ENCODE measurements at regions not wholly inside any gene's neighbourhood (a gene's known extent, or its start where the extent isn't known, plus 50 kb on each side); places are given as distances from the start of the nearest gene placed in this dataset.

- Histone ChIP-seq H2AFZ (no peak overlapping the region), H4K20me1 (ENCODE audit: insufficient read depth, poor library complexity, severe bottlenecking) (no peaks in the 10 kb centered on the region), H3K9me3 (ENCODE audit: low read depth) (no peaks in the 10 kb centered on the region), H3K27ac (no peak overlapping the region), H3K9me2 (replicated peaks; ENCODE audit: insufficient read depth) (no peaks in the 10 kb centered on the region), H3K27me3 (no peaks in the 10 kb centered on the region), H3K4me3 (no peak overlapping the region), H3K36me3 (replicated peaks; ENCODE audit: insufficient read depth, low read depth) (no peaks in the 10 kb centered on the region), H3K79me2 (no peaks in the 10 kb centered on the region), H3K4me2 (no peak overlapping the region), H3K4me1 (ENCODE audit: insufficient read depth) (peaks cover 4% of the 10 kb centered on the region)
- TF ChIP-seq, protein P1, sequence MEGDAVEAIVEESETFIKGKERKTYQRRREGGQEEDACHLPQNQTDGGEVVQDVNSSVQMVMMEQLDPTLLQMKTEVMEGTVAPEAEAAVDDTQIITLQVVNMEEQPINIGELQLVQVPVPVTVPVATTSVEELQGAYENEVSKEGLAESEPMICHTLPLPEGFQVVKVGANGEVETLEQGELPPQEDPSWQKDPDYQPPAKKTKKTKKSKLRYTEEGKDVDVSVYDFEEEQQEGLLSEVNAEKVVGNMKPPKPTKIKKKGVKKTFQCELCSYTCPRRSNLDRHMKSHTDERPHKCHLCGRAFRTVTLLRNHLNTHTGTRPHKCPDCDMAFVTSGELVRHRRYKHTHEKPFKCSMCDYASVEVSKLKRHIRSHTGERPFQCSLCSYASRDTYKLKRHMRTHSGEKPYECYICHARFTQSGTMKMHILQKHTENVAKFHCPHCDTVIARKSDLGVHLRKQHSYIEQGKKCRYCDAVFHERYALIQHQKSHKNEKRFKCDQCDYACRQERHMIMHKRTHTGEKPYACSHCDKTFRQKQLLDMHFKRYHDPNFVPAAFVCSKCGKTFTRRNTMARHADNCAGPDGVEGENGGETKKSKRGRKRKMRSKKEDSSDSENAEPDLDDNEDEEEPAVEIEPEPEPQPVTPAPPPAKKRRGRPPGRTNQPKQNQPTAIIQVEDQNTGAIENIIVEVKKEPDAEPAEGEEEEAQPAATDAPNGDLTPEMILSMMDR (IDR thresholded peaks at IDR 0.05; ENCODE audit: poor library complexity): no peak
- no peak for TF ChIP-seq EZH2phosphoT487 (IDR thresholded peaks at IDR 0.05; ENCODE audit: low read depth, severe bottlenecking, unreplicated experiment)
- no peak for TF ChIP-seq EZH2 (IDR thresholded peaks at IDR 0.05; ENCODE audit: borderline replicate concordance)
- no peak for DNase-seq (ENCODE audit: low spot score)
- 72% methylated on average over 2 of the region's 2 CpGs for WGBS (ENCODE audit: low lambda C conversion rate, missing lambda C conversion rate)
Observed at GRCh38 chr13:106205871-106206270, 329.6 kb downstream of the EFNB2 start.

GRCh38 chr13:106197496-106197895, 338.0 kb downstream of the EFNB2 start:
- Histone ChIP-seq H3K79me2 (no peaks in the 10 kb centered on the region), H3K4me3 (no peak overlapping the region), H3K9me2 (replicated peaks; ENCODE audit: insufficient read depth) (no peaks in the 10 kb centered on the region), H4K20me1 (ENCODE audit: insufficient read depth, poor library complexity, severe bottlenecking) (no peaks in the 10 kb centered on the region), H3K9me3 (ENCODE audit: low read depth) (no peaks in the 10 kb centered on the region), H2AFZ (no peak overlapping the region), H3K36me3 (replicated peaks; ENCODE audit: insufficient read depth, low read depth) (no peaks in the 10 kb centered on the region), H3K4me2 (no peak overlapping the region), H3K27ac (no peak overlapping the region), H3K27me3 (no peaks in the 10 kb centered on the region), H3K4me1 (ENCODE audit: insufficient read depth) (no peaks in the 10 kb centered on the region)
- no peak for DNase-seq (ENCODE audit: low spot score)
- WGBS (ENCODE audit: low lambda C conversion rate, missing lambda C conversion rate): 85% methylated on average over 1 of the region's 1 CpG
- TF ChIP-seq EZH2 (IDR thresholded peaks at IDR 0.05; ENCODE audit: borderline replicate concordance) (no peak), EZH2phosphoT487 (IDR thresholded peaks at IDR 0.05; ENCODE audit: low read depth, severe bottlenecking, unreplicated experiment) (no peak)
- TF ChIP-seq, protein P1 (IDR thresholded peaks at IDR 0.05; ENCODE audit: poor library complexity): no peak

DNA sequence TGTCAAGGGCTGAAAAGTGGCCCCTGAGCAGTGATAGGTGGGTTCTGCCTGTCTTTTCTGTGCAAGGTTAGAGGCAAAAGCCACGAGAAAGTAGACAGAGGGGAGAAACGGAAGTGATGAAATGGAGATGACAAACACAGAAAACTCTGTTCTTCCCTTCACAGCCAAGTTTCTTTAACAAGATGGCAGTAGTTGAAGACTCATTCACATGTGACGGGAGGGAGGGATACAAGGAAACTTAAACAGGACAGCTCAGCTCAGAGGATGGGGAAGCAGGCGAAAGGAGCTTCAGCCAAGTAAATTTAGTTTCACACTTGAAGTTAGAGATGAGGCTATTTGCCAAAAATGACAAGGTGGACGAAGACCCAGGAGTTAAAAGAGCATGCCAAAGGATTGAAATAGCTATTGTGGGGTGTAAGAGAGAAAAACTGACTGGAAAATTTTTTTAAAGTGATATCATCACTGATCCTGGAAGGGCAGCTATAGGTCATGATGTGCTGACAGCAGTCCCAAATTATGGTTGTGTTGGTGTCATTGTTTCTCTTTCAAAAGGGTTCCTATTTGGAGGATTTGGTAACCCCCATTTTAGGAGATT, 347.9 kb downstream of the EFNB2 start:
- H3K36me3 ChIP-seq (replicated peaks; ENCODE audit: insufficient read depth, low read depth): no peaks in the 10 kb centered on the region
- no peaks in the 10 kb centered on the region for H3K4me1 ChIP-seq (ENCODE audit: insufficient read depth)
- no peak overlapping the region for H3K27ac ChIP-seq
- H3K79me2 ChIP-seq: no peaks in the 10 kb centered on the region
- no peak overlapping the region for H3K4me3 ChIP-seq
- no peaks in the 10 kb centered on the region for H3K9me2 ChIP-seq (replicated peaks; ENCODE audit: insufficient read depth)
- no peak for DNase-seq (ENCODE audit: low spot score)
- no peaks in the 10 kb centered on the region for H4K20me1 ChIP-seq (ENCODE audit: insufficient read depth, poor library complexity, severe bottlenecking)
- WGBS (ENCODE audit: low lambda C conversion rate, missing lambda C conversion rate): 88% methylated on average over 5 of the region's 5 CpGs
- H3K9me3 ChIP-seq (ENCODE audit: low read depth): no peaks in the 10 kb centered on the region
- TF ChIP-seq EZH2phosphoT487 (IDR thresholded peaks at IDR 0.05; ENCODE audit: low read depth, severe bottlenecking, unreplicated experiment) (no peak), EZH2 (IDR thresholded peaks at IDR 0.05; ENCODE audit: borderline replicate concordance) (no peak)
- TF ChIP-seq, protein P1 (IDR thresholded peaks at IDR 0.05; ENCODE audit: poor library complexity): no peak
- H3K27me3 ChIP-seq: no peaks in the 10 kb centered on the region
- H3K4me2 ChIP-seq: no peak overlapping the region
- H2AFZ ChIP-seq: no peak overlapping the region

Data from hepatocyte (in vitro differentiated cells).